ENCODE measurements at regions not wholly inside any gene's neighbourhood (a gene's known extent, or its start where the extent isn't known, plus 50 kb on each side); places are given as distances from the start of the nearest gene placed in this dataset.

- no peak for DNase-seq
These were observed 129.5 kb upstream of the CYSLTR1 start for GRCh38 chrX:78456909-78457308.

GRCh38 chrX:78455901-78456300 is 128.5 kb upstream of the CYSLTR1 start:
- no peak for DNase-seq

DNA sequence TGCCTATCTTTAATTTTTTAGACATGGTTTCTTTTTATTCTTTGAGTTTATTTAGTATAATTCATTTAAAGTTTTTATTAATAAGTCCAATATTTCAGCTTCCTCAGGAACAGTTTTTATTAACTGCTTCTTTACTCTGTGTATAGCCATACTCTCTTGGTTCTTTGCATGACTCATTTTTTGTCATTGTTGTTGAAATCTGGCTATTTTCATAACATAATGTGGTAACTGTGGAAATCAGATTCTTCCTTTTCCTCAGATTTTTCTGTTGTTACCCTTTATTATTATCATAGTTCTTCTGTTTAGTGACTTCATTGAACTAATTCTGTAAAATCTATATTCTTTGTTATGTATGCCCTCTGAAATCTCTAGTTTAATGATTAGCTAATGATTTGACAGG is 124.9 kb upstream of the CYSLTR1 start:
- DNase-seq, result no peak

- no peak for DNase-seq
These were observed 110.2 kb upstream of the CYSLTR1 start for GRCh38 chrX:78437621-78438020.

DNA sequence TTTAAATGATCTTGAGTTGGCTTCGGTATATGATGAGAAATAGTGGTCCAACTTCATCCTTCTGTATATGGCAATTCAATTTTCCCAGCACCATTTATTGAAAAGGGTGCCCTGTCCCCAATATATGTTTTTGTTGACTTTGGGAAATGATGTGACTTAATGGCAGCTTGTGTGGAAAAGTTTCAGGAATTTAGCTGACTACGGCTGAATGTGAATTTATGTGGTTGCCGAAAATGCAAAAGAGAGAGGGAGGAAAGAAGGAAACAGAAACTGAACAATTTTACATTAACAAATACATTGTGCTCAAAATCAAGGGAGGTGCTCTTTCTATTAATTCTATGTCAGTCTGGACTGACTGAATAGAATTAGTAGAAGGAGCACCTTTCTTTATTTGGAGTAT is 101.8 kb upstream of the CYSLTR1 start:
- DNase-seq, result no peak

- no peak for DNase-seq
These were observed 61.3 kb upstream of the CYSLTR1 start for GRCh38 chrX:78388663-78389062.

DNA sequence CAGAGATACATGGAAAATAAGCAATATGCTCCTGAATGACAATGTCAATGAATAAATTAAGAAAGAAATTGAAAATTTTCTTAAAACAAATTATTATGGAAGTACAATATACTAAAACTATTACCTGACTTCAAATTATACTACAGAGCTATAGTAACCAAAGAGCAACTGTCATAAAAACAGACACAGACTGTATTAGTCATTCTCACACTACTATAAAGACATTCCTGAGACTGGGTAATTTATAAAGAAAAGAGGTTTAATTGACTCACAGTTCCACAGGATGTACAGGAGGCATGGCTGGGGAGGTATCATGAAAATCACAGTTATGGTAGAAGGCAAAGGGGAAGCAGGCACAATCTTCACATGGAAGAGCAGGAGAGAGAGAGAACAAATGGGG is 60.0 kb upstream of the CYSLTR1 start:
- DNase-seq, result no peak

GRCh38 chrX:78384486-78384885 is 57.1 kb upstream of the CYSLTR1 start:
- DNase-seq, result no peak

- no peak for DNase-seq
These were observed 56.2 kb upstream of the CYSLTR1 start for GRCh38 chrX:78383594-78383993.

DNA sequence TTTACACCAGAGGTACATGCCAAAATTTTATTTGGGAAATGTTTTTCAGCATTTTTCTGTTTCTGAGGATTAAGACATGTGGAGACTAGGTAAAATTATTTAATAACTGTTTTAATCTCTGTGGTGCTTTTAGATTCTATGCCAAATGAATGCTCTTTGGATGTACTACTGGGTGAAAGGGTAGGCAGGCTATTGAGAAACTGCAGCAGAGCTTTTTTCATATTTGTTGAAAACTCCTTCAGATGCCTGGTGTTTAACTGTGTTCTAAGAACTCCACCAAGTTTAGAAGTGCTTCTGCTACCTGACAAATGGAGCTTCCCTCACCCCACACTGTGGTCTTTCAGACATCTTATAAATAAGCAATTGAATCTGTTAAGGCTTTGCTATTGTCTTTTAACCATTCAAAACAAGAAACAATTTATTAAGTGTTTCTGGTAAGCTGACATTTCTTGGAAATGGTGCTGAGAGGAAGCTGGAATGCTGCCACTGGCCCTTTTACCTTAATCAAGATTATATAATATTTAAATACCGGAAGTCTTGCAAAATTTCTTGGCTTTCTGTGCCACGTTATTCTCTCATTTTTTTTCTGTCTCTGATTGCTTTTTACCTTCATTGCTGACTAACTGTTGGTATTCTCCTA is 51.2 kb upstream of the CYSLTR1 start:
- DNase-seq, result no peak
